Effector memory CD4-positive, alpha-beta T cell (primary cell): ENCODE measurements at regions not wholly inside any gene's neighbourhood (a gene's known extent, or its start where the extent isn't known, plus 50 kb on each side); places are given as distances from the start of the nearest gene placed in this dataset.

Experiments used
- DNase-seq, 3 donors: peaks; one replicate each; pipeline ENCODE4 v3.0.0-alpha.2; 2020
- H3K27ac ChIP-seq: 2 replicates; pipeline ENCODE4 v1.7.0; 2013; ENCODE audit warnings: mild to moderate bottlenecking, low read length, moderate library complexity; ENCODE audit not compliant: insufficient read depth, poor library complexity, severe bottlenecking
- H3K27me3 ChIP-seq: replicated peaks from 2 replicates; pipeline ENCODE4 v1.7.0; 2013; ENCODE audit warnings: mild to moderate bottlenecking, low read length; ENCODE audit not compliant: insufficient read depth, control insufficient read depth, poor library complexity, severe bottlenecking
- H3K36me3 ChIP-seq: 2 replicates; pipeline ENCODE4 v1.7.0; 2013; ENCODE audit warnings: mild to moderate bottlenecking, low read length, moderate library complexity; ENCODE audit not compliant: control insufficient read depth, insufficient read depth
- H3K4me1 ChIP-seq: 2 replicates; pipeline ENCODE4 v1.7.0; 2013; ENCODE audit warnings: low read length, mild to moderate bottlenecking; ENCODE audit not compliant: control insufficient read depth, insufficient read depth, poor library complexity, severe bottlenecking
- H3K4me3 ChIP-seq: 2 replicates; pipeline ENCODE4 v1.7.0; 2013; ENCODE audit warnings: low read length, low read depth, mild to moderate bottlenecking; ENCODE audit not compliant: insufficient read depth, poor library complexity, severe bottlenecking
- H3K9me3 ChIP-seq: 2 replicates; pipeline ENCODE4 v1.7.0; 2013; ENCODE audit warnings: mild to moderate bottlenecking, low read length, moderate library complexity; ENCODE audit not compliant: control insufficient read depth

- DNase-seq = no peak
- Histone ChIP-seq H3K4me1 (no peaks in the 10 kb centered on the region), H3K4me3 (no peak overlapping the region)
These were observed 252.9 kb upstream of the DCC start for GRCh38 chr18:52087140-52087539.

GRCh38 chr18:52090005-52090404 is 250.0 kb upstream of the DCC start:
- Histone ChIP-seq H3K9me3 (no peaks in the 10 kb centered on the region), H3K27ac (no peak overlapping the region), H3K27me3 (no peaks in the 10 kb centered on the region), H3K4me3 (no peak overlapping the region), H3K4me1 (no peaks in the 10 kb centered on the region), H3K36me3 (no peaks in the 10 kb centered on the region)
- no peak for DNase-seq

More at GRCh38 chr18:52087140-52087539, 252.9 kb upstream of the DCC start:
- Histone ChIP-seq H3K27me3 (no peaks in the 10 kb centered on the region), H3K9me3 (no peaks in the 10 kb centered on the region), H3K27ac (no peak overlapping the region), H3K36me3 (no peaks in the 10 kb centered on the region)

GRCh38 chr18:52093171-52093570 is 246.8 kb upstream of the DCC start:
- no peaks in the 10 kb centered on the region for H3K4me1 ChIP-seq
- no peaks in the 10 kb centered on the region for H3K27me3 ChIP-seq
- no peak overlapping the region for H3K4me3 ChIP-seq
- H3K27ac ChIP-seq = no peak overlapping the region
- no peak for DNase-seq
- H3K36me3 ChIP-seq = no peaks in the 10 kb centered on the region
- H3K9me3 ChIP-seq = no peaks in the 10 kb centered on the region

- no peaks in the 10 kb centered on the region for H3K36me3 ChIP-seq
- no peak overlapping the region for H3K27ac ChIP-seq
- H3K4me1 ChIP-seq = no peaks in the 10 kb centered on the region
- H3K4me3 ChIP-seq = no peak overlapping the region
- no peaks in the 10 kb centered on the region for H3K9me3 ChIP-seq
- no peaks in the 10 kb centered on the region for H3K27me3 ChIP-seq
- no peak for DNase-seq
These were observed 221.3 kb upstream of the DCC start for GRCh38 chr18:52118684-52119083.

- no peak overlapping the region for H3K27ac ChIP-seq
- no peaks in the 10 kb centered on the region for H3K9me3 ChIP-seq
- no peaks in the 10 kb centered on the region for H3K4me1 ChIP-seq
- no peak overlapping the region for H3K4me3 ChIP-seq
- no peak for DNase-seq
- H3K36me3 ChIP-seq = no peaks in the 10 kb centered on the region
- H3K27me3 ChIP-seq = no peaks in the 10 kb centered on the region
These were observed 209.2 kb upstream of the DCC start for GRCh38 chr18:52130624-52131301.

DNA sequence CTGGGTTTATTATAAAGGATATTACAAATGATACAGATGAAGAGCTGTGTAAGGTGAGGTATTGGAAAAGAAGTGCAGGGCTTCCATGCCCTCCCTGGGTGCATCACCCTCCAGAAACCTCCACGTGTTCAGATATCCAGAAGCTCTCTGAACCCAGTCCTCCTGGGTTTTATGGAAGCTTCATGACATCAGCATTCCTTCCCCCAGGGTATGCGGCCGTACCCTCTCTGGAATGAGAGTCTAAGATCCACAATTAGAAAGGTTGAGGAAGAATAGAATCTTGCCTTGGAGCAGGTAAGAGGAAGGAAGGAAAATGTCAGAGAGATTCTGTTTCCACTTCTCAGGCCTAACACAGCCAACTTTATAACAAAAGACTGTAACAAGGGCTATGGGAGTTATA is 208.2 kb upstream of the DCC start:
- H3K27ac ChIP-seq = no peak overlapping the region
- H3K36me3 ChIP-seq = no peaks in the 10 kb centered on the region
- no peak for DNase-seq

DNA sequence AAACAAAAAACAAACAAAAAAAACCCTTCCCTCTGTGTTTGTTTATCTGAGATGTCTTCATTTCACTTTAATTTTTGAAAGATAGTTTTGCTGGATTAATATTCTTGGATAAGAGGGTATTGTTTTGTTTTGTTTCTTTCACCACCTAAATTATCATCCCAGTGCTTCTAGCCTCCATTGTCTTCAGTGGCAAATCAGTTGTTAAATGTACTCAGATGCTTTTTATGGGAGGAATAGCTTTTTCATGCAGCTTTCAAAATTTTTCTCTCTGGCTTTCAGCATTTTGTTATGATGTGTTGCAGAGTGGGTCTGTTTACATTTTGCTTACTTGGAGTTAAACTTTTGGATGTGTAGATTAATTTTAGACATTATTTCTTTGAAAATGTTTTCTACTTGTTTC is 203.5 kb upstream of the DCC start:
- Histone ChIP-seq H3K27me3 (no peaks in the 10 kb centered on the region), H3K27ac (no peak overlapping the region)

More for the DNA sequence above, 208.2 kb upstream of the DCC start:
- H3K4me3 ChIP-seq = no peak overlapping the region
- H3K4me1 ChIP-seq = no peaks in the 10 kb centered on the region
- H3K27me3 ChIP-seq = no peaks in the 10 kb centered on the region
- H3K9me3 ChIP-seq = no peaks in the 10 kb centered on the region

DNA sequence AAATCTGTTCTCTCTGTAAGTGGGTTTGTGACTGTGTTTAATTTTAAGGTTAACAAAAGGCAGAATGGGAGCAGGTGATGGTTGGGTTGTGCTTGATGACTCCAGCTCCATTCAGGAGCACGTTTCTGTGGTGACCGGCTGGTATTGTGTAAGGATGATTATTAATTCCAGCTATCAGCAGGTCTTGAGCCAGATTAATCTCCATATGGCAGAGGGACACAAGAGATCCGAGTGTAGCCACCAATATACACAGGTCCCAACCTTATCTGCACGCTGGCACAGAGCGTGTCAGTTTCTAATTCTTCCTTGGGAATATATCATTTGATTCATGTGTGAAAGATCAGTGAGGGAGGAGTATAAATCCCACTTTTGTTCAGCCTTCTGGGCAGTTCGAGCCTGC is 199.0 kb upstream of the DCC start:
- DNase-seq = no peak
- no peaks in the 10 kb centered on the region for H3K27me3 ChIP-seq
- no peak overlapping the region for H3K27ac ChIP-seq
- H3K4me3 ChIP-seq = no peak overlapping the region
- no peaks in the 10 kb centered on the region for H3K36me3 ChIP-seq
- no peaks in the 10 kb centered on the region for H3K9me3 ChIP-seq
- no peaks in the 10 kb centered on the region for H3K4me1 ChIP-seq

More for the DNA sequence above, 203.5 kb upstream of the DCC start:
- DNase-seq = no peak
- Histone ChIP-seq H3K36me3 (no peaks in the 10 kb centered on the region), H3K4me1 (no peaks in the 10 kb centered on the region), H3K4me3 (no peak overlapping the region), H3K9me3 (no peaks in the 10 kb centered on the region)

- H3K36me3 ChIP-seq = no peaks in the 10 kb centered on the region
- DNase-seq = no peak
- H3K27ac ChIP-seq = no peak overlapping the region
- no peaks in the 10 kb centered on the region for H3K27me3 ChIP-seq
- no peak overlapping the region for H3K4me3 ChIP-seq
- no peaks in the 10 kb centered on the region for H3K9me3 ChIP-seq
- no peaks in the 10 kb centered on the region for H3K4me1 ChIP-seq
These were observed 189.9 kb upstream of the DCC start for GRCh38 chr18:52150050-52150449.

DNA sequence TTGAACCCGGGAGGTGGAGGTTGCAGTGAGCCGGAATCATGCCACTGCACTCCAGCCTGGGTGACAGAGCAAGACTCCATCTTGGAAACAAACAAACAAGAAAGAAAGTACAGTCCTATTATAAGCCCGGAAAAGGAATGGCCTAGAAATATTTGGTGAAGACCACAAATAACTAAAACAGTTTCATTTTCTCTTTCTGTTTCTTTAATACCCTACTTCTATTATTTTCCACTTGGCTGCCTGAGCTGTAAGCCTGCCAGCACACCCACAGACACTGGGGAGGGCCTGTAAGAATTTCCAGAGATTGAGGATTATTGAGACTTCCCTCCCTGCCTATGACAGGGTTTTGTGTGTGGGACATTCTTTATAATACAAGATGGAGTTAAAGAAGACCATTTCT is 188.0 kb upstream of the DCC start:
- H3K4me1 ChIP-seq = no peaks in the 10 kb centered on the region
- no peaks in the 10 kb centered on the region for H3K27me3 ChIP-seq
- no peaks in the 10 kb centered on the region for H3K9me3 ChIP-seq
- no peak overlapping the region for H3K4me3 ChIP-seq
- no peak overlapping the region for H3K27ac ChIP-seq
- DNase-seq = no peak
- no peaks in the 10 kb centered on the region for H3K36me3 ChIP-seq
